ENCODE measurements at regions not wholly inside any gene's neighbourhood (a gene's known extent, or its start where the extent isn't known, plus 50 kb on each side); places are given as distances from the start of the nearest gene placed in this dataset.

DNA sequence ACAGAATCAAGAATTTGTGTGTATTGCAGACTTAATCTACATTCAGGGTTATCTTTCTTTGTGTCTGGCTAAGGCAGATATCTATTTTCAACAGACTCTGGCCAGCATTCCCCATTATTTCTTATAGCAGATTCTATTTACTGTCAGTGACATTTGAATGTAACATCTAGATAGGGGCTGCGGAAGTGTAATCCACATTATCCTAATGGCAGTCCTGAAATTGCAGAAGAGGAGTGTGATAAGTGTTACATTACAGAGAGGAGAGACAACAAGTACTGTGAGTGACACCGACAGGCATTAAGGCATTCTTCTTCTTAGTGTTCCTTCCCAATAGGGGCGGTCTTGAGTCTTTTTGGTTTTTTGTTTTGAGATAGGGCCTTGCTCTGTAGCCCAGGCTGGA is 598.2 kb upstream of the NXPH2 start:
- TF ChIP-seq, protein P1, sequence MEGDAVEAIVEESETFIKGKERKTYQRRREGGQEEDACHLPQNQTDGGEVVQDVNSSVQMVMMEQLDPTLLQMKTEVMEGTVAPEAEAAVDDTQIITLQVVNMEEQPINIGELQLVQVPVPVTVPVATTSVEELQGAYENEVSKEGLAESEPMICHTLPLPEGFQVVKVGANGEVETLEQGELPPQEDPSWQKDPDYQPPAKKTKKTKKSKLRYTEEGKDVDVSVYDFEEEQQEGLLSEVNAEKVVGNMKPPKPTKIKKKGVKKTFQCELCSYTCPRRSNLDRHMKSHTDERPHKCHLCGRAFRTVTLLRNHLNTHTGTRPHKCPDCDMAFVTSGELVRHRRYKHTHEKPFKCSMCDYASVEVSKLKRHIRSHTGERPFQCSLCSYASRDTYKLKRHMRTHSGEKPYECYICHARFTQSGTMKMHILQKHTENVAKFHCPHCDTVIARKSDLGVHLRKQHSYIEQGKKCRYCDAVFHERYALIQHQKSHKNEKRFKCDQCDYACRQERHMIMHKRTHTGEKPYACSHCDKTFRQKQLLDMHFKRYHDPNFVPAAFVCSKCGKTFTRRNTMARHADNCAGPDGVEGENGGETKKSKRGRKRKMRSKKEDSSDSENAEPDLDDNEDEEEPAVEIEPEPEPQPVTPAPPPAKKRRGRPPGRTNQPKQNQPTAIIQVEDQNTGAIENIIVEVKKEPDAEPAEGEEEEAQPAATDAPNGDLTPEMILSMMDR (conservative IDR thresholded peaks at IDR 0.05; ENCODE audit: low read depth, low read length): no peak
- no peak for TF ChIP-seq EZH2phosphoT487 (IDR thresholded peaks at IDR 0.05; ENCODE audit: borderline replicate concordance, low read length)
